HG03097 (cell line): ENCODE measurements at regions not wholly inside any gene's neighbourhood (a gene's known extent, or its start where the extent isn't known, plus 50 kb on each side); places are given as distances from the start of the nearest gene placed in this dataset.

Experiments
- ATAC-seq: cut with Tn5 transposase; IDR thresholded peaks from one replicate; pipeline ENCODE4 v1.9.1; 2021; ENCODE audit not compliant: unreplicated experiment, low FRiP score

DNA sequence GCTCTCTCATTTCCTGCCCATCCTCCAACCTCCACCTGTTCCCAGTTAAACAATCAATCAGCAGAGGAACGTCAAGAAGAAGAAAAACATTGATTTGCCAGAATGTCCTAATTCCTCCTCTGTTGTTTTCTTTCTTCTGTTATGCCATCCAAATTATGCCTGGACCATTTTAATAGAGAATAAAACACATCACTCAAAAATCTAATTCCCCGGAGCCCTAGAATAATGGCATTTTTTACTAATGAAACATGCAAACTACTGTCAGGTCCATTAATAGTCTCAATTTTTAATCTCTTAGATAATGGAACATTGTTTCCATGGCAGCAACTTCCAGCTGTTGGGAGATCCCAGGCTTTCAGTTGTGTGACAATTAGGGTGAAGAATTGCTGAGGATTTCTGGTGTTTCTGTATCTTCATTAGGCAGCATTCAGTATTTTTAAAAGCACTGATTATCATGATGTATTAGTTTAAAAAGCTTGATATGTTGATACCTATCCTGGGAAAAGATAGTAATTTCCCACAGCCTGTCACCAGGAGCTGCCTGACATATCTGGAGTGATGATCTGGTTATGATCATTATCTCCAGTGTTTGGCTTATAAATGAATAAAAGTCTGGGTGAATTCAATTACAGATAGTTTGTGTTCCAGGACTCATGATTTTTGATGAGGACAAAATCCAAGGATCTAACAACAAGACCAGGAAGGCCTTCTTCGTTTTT, 209.8 kb downstream of the TPBG start:
- ATAC-seq, result no peak

DNA sequence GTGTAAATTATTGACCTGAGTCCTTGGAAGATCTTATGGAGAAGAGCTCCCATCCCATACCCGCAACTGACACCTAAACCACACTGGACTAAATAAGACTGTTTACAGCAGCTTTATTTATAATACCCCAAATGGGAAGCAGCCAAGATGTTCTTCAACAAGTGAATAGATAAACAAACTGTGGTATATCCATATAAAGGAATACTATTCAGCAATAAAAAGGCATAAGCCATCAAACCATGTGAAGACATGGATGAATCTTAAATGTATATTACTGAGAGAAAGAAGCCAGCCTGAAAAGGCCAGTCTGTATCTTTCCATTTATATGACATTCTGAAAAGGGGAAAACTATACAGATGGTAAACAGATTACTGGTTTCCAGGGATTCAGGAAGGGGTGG, 212.7 kb downstream of the TPBG start:
- no peak for ATAC-seq

DNA sequence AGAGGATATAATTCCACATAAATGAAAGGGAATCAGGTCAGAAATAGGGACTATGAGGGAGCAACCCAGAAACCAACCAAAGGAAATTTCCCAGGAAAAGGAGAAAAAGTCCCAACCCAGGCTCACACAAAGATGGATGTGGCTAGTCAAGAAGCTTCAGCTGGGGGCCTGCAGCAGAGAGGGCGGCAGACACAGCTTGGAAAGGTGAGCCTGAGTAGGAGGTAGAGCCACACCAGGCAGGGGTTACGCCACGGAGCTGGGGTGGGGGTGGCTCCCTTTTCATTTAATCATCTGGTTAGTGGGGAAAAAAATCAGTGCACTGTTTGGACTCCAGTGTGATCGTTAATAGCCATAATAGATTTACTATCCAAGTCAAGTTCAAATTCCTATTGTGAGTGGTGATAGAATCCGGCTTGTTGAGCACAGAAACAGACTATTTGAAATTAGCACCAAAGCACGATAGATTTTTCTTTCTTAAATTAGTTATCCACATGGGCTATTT, 220.6 kb downstream of the TPBG start:
- ATAC-seq, result no peak

DNA sequence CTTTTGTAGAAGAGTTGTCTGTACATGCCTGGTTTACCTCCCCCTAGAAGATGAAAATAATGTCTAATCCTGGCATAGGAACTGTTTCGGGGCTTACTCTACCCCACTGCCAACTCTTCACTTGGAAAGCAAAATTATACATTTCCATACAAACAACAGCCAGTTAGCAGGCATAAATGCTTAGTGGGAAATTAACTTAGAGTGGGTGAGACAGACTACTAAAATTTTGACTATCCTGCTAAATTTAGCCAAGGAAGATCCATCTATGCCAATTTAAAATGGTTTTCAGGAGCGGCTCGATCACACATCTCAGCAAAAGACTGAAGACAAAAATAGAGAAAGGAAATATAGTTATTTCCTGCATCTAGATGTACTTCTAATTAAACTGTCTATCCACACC, 221.2 kb downstream of the TPBG start:
- no peak for ATAC-seq

GRCh38 chr6:82588020-82588419, 224.4 kb downstream of the TPBG start:
- ATAC-seq, result no peak

DNA sequence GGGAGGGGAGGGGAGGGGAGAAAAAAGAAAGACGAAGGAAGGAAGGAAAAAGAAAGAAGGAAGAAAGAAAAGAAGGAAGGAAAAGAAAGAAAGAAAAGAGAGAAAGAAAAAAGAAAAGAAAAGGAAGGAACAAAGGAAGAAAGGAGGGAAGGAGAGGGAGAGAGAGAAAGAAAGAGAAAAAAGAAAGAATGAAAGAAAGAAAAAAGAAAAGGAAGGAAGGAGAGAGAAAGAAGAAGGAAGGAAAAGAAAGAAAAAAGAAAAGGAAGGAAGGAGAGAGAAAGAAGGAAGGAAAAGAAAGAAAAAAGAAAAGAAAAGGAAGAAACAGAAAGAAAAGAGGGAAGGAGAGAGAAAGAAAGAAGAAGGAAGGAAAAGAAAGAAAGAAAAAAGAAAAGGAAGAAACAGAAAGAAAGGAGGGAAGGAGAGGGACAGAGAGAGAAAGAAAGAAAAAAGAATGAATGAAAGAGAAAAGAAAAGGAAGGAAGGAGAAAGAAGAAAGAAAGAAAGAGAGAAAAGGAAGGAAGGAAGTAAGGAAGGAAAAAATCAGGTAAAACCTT, 225.3 kb downstream of the TPBG start:
- ATAC-seq, result no peak

DNA sequence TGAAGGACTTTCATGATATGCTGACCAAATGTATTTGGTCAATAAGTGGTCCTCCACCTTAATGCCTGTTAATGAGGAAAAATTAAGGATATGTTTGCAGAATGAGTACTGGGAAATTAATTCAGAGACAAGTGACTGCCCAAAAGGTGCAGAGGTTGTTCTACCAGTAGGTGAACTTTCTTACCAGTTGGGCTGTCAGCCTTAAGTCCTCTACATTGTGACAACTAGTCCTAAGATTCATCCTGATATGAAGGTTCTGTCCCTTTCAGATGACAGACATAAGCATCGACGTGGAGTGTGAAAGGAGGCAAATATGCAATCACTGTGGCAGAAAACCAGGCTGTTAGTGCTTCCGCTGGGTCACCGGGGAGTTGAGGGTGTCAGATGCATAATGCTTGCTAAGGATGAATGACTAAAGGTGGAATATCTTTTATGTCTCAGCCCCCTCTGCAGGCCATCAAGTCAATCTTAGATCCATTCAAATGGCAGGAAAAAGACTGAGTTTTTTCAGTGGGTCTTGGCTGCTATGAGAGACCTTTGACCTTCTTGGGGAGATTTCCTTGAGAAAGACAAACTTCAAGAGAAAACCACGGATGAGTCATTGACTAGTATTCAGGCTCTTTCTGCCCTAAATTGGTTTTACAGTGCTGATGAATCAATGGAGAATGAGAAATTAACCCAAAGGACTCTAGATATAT, 226.0 kb downstream of the TPBG start:
- ATAC-seq, result no peak

DNA sequence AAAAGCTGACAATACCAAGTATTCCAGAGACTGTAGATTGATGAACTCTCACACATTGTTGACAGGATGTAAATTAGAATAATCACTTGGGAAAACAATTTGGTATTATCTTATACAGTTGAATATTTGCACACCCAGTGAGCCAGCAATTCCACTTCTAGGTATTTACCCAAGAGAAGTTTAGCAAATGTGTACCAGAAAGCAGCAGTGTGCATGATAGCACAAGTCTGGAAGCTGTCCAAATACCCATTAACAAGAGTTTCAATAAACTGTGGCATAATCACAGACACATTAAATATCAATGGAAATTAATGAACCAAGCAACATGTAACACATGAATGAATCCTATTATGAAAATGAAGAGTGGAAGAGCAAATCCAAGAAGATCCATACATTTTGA, 233.6 kb downstream of the TPBG start:
- ATAC-seq, result no peak

DNA sequence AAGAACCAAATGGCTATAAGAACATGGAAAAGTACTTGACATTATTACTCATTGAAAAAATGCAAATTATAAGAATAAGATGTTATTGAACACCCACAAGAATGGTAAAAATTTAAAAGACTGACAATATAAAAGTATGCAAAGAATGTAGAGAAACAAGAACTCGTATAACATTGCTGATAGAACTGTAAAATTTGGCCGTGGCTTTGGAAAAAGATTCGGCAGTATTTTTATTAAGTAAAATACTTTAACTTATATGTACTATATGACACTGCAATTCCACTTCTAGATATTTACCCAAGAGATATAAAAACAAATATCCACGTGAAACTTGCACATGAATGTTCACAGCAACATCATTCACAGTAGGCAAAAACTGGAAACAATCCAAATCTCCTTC, 239.2 kb downstream of the TPBG start:
- no peak for ATAC-seq

GRCh38 chr6:82603871-82604270, 240.3 kb downstream of the TPBG start:
- no peak for ATAC-seq

GRCh38 chr6:82607998-82608725, 244.5 kb downstream of the TPBG start:
- ATAC-seq, result no peak

GRCh38 chr6:82608781-82609180, 245.2 kb downstream of the TPBG start:
- no peak for ATAC-seq

DNA sequence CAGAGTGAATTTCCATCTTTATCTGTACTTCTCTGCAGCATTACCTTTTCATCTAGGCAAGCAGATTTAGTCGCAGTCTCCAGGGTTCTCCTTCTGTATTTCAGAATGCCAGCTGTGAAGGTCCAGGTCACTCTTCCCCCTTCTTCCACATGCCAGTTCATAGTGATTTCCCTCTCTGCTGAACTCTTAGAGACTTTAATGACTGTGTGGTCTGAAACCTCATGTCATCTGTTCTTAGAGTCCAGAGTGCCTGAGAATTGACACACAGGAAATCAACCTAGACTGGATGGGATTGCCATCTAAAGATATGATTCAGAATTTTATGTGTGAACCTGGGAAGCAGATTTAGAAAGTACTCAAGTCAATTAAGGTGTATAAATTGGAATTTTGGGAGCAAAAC, 248.1 kb downstream of the TPBG start:
- ATAC-seq, result no peak

GRCh38 chr6:82612475-82613039, 248.9 kb downstream of the TPBG start:
- ATAC-seq, result no peak

- ATAC-seq, result no peak
Observed at GRCh38 chr6:82614518-82614917, 250.9 kb downstream of the TPBG start.

DNA sequence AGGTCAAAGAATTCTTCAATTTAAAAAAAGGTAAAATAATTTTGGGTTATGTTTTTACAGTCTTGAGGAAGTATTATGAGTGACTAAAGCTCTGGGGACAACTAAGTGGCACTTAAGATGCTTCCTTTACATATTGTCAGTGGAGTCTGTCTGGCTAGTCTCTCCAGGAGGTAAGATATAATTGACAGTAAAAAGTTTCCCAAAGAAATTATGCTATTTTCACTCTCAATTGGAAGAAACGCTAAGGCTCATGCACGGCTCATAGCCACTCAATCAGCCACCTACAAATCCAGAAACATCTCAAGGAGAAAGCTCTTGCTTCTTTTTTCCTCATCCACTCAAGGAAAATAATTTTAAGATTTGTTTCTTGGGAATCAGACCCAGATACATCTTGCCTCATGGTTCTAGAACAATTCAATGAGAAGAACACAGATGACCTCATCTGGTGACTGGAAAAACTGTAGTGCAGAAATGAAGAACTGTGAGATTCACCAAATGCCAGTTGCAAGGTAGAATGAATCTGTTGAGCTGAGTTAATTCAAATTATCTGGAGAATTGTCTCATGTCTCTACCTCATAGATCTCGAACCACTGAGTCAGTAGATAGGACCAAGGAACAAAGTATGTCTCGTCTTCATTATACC, 252.9 kb downstream of the TPBG start:
- ATAC-seq, result no peak

- ATAC-seq, result no peak
Observed at GRCh38 chr6:82617648-82618047, 254.0 kb downstream of the TPBG start.

DNA sequence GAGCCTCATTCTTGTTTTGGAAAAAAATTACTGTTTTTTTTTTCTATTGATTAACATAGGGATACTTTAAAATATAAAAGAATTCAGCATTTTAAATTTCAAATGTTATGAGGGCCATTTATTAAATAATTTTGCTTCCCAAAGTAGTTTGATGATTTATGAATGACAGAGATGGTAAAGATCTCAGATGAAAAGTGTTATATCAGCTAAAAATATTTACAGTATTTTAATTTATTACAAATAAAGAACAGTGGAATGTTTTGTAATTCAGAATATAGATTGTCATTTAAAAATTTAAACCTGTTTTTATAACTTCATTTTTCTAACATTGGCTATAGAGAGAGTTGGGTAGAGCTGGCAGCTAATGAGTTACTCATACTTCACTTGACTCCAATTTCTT, 256.0 kb downstream of the TPBG start:
- ATAC-seq, result no peak

DNA sequence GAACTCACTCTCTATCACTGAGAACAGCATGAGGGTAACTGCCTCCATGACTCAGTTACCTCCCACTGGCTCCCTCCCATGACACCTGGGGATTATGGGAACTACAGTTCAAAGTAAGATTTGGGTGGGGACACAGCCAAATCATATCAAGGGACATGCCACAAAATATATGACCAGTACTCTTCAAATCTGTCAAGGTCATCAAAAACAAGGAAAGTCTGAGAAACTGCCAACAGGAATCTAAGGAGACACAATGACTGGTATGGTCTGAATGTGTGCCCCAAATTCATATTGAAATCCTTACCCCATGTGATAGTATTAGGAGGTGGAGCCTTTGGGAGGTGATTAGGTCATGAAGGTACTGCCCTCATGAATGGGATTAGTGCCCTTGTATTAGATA, 258.8 kb downstream of the TPBG start:
- ATAC-seq, result no peak

GRCh38 chr6:82624251-82624650, 260.6 kb downstream of the TPBG start:
- no peak for ATAC-seq
